DMS53 treated with DMSO at 0.1 percent for 48 hours (cell line): ENCODE measurements at regions not wholly inside any gene's neighbourhood (a gene's known extent, or its start where the extent isn't known, plus 50 kb on each side); places are given as distances from the start of the nearest gene placed in this dataset.
"Not testable (repeated sequence)": the region's sequence is repeated elsewhere in the genome, so short reads cannot be mapped to it uniquely, and the experiment has no call there.

Experiments
- DNase-seq: peaks from one replicate; lab custom pipeline; 2025; ENCODE audit not compliant: unreplicated experiment; lab: John Stamatoyannopoulos, UW

- DNase-seq, result no peak
These were observed 188.8 kb upstream of the ST8SIA4 start for GRCh38 chr5:101091902-101092301.

GRCh38 chr5:101084353-101084752 is 181.3 kb upstream of the ST8SIA4 start:
- no peak for DNase-seq

- DNase-seq, result no peak
These were observed 177.6 kb upstream of the ST8SIA4 start for GRCh38 chr5:101080462-101081240.

- no peak for DNase-seq
These were observed 165.2 kb upstream of the ST8SIA4 start for GRCh38 chr5:101068298-101068697.

DNA sequence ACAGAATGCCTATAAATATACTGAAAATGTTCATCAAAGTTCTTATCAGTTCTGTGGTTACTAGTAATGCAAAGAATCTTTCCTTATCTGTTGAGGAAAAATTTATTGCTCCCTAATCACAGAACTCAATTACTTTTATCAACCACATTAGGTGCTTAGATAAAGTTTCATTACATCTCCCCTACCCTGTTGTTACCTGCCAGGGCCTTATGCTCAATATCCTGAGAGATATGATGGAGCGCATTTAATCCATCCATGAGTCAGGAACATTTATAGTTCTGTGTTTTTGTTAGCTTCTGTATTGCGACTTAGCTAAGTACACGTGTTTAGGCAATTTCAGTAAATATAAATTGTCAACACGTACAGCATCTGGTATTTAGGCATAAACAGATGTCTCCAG is 164.3 kb upstream of the ST8SIA4 start:
- no peak for DNase-seq

DNA sequence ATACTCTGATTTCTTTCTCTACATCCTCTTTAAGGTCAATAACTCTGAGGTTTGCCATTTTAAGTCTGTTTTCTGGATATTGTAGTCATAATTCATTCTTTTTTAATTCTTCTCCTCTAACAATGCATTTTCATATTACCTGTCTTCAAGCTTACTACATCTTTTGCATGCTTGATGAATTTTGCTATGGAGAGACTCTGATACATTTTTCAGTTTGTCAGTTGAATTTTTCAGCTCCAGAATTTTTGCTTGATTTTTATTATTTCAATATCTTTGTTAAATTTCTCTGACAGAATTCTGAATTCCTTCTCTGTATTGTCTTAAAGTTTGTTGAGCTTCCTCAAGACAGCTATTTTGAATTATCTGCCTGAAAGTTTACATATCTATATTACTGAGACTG is 159.8 kb upstream of the ST8SIA4 start:
- no peak for DNase-seq

- DNase-seq, result no peak
These were observed 144.1 kb upstream of the ST8SIA4 start for GRCh38 chr5:101047181-101047580.

GRCh38 chr5:101045689-101046088 is 142.6 kb upstream of the ST8SIA4 start:
- no peak for DNase-seq

GRCh38 chr5:101040002-101040401 is 136.9 kb upstream of the ST8SIA4 start:
- not testable (repeated sequence) for DNase-seq

DNA sequence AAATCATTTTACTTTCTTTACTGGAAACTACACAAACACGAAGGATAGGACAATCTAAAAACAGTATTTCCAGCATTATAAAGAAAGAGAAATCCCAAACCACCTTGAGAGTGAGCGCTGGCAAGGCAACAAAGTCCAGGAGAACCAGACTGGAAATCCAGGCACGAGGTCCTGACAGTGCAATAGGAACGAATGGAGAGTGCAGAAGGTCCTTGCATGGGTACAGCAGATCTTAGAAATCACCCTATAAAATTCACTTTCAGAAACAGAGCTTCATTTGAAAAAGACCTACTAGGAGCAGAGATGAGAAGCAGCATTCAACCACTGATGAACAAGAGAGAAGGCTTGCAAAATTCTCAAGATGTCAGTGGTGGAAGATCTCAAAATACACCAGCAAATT is 133.7 kb upstream of the ST8SIA4 start:
- DNase-seq, result no peak

DNA sequence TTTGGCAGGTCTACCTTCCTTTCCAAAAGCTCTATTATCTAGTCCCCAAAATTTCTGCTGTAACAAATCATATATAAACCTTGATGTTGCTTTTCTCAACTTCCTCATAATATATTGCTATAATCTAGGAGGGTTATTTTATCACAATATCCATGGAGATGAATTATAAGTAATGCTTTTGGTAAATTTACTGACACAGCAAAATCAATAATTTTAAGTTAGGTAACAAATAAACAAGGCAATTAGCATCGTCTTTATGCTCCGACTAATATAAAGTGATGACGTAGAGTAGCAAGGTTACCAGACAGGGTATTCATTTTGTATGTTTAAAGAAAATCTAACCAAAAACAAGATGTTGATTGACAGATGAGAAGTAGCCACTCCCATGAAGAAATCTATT is 132.3 kb upstream of the ST8SIA4 start:
- DNase-seq, result no peak

- DNase-seq, result no peak
These were observed 121.2 kb upstream of the ST8SIA4 start for GRCh38 chr5:101024299-101024698.

- no peak for DNase-seq
These were observed 115.2 kb upstream of the ST8SIA4 start for GRCh38 chr5:101018299-101018698.

DNA sequence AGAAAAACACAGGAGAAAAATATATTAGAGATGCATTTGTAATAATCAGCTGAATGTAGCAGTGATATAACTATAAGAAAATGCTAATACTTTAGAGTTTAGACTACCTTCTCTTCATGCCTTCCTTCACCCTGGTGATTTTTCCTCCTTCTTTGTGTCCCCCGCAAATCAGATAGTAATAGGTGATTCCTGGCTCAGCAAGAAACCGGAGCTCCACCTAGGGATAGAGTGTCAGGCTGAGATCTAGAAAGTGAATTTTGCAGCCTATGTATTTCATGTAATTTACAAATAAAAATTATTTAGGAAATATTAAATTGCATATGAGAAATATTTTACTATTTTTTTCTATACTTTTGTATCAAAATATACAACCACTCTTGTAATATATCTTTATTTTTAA is 109.8 kb upstream of the ST8SIA4 start:
- DNase-seq, result no peak

DNA sequence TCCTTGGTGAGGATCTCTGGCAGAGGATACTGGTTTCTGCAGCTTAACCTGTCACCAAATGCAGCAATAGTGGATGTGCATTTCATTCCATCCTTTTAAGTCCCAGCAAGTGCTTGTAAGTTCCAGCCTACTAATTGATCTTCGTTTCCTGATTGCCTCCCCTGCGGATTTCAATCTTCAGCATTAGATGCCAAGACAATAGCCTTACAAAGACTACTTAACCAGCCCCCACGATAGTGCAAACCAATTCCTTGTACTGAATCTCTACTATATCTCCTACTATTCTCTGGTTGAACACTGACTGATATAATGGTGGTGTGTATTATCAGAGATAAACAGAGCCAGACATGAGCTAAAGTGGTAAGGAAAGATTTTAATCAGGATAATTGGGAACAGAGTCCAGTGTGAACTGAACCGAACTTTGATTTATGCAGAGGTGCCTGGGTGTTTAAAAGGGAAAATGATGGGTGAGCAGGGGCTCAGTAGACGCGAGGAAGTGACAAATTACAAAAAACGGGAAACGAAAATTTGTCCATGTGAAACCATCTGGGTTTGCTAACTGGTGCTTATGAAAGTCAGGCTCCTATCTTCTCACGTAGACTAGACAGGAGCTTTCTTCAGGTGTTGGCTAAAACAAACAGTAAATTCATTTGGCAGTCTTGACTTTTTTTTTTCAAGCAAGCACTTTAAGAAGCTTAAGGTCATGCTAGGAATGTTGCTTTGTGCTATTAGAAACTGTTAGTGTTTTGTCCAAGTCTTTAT is 106.9 kb upstream of the ST8SIA4 start:
- DNase-seq, result no peak

GRCh38 chr5:100992354-100992753 is 89.3 kb upstream of the ST8SIA4 start:
- no peak for DNase-seq

DNA sequence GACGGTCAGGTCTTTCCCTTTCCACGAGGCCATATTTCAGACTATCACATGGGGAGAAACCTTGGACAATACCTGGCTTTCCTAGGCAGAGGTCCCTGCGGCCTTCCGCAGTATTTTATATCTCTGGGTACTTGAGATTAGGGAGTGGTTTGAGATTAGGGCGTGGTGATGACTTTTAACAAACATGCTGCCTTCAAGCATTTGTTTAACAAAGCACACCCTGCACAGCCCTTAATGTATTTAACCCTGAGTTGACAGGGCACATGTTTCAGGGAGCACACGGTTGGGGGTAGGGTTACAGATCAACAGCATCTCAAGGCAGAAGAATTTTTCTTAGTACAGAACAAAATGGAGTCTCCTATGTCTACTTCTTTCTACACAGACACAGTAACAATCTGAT is 80.5 kb upstream of the ST8SIA4 start:
- not testable (repeated sequence) for DNase-seq

GRCh38 chr5:100974082-100974481 is 71.0 kb upstream of the ST8SIA4 start:
- DNase-seq, result no peak

DNA sequence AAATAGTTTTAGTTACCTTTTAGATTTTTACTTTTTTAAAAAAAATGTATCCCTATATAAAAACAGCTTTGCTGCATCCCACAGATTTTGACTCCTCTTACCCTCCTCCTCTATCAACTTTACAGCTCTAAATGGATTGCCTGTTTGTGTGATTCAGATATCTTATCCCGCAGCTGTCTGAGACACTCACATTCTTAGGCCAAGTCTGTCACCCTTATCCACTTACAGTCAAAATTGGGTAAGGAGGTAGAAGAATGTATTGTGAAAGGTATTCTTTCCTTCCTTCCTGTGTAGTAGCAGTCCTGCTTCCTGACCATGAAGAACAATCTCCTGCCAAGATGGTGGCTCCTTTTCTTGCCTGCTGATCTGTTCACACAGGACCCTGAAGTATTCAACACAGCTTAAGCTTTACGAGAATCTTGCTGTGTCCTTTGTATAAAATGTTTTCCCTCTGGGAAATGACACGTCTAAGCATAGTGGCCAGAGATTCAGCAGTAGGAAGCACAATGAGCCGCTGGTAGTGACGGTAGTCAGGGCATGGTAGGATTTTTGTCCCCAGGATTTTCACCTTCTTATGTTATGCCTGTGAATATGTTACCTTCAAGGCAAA is 67.7 kb upstream of the ST8SIA4 start:
- no peak for DNase-seq

DNA sequence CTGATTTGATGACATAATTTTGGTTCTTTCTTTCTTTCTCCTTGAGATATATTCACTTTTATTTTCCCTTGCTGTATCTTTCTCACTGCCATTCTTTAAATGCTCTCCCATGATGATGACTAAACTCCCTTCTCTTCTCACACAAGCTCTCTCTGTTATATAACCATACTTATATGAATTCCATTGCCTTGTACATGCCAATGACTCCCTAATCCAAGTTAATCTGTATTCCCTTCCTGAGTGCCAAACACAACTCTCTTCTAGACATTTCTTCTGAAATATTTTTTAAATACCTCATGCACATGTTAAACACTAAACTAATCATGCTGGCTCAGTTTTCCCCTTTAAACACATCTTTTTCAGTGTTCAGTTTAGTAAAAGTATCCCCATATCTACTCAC is 62.2 kb upstream of the ST8SIA4 start:
- DNase-seq, result no peak
